A549 (cell line): ENCODE measurements at regions not wholly inside any gene's neighbourhood (a gene's known extent, or its start where the extent isn't known, plus 50 kb on each side); places are given as distances from the start of the nearest gene placed in this dataset.
A peak's percentile ranks its signal among the peaks of the same experiment; 100 is the strongest.

ENCODE experiments used
- ATAC-seq, 2 experiments: fragments of 200-7000 bp in 1 of 2; fragments of >200 bp in 1 of 2; cut with Nextera tagmentation in 1 of 2; cut with Tn5 transposase in 1 of 2; 3 replicates each; pipeline versions ENCODE4 v1.8.0 to v1.9.1; 2018 to 2020; ENCODE audit warnings: mild to moderate bottlenecking in 1 of 2, moderate library complexity in 1 of 2
- CTCF ChIA-PET: fragments of 300-600 bp; sonication (Branson Sonifier 250); formaldehyde crosslinking; extraction: SDS; loops from one replicate; lab custom pipeline; 2021; ENCODE audit warnings: antibody characterized with exemption, inconsistent platforms; lab: Yijun Ruan, JAX
- POLR2A ChIA-PET: fragments of 350-600 bp; formaldehyde crosslinking; extraction: SDS; loops from one replicate; lab custom pipeline; 2021; ENCODE audit warnings: antibody characterized with exemption, inconsistent platforms; lab: Yijun Ruan, JAX
- DNase-seq, 2 experiments: peaks; one replicate each; pipeline versions ENCODE4 v3.0.0 to v3.0.0-alpha.2; 2011 to 2016; ENCODE audit warnings: low read depth in 1 of 2, low spot score in 1 of 2
- FAIRE-seq: peaks from 2 replicates; lab custom pipeline; 2011; peaks lifted over from hg19 to GRCh38; lab: Jason Lieb, UNC
- H3K27ac ChIP-seq, 2 experiments: fragments of >200 bp; sonication (Bioruptor Twin); formaldehyde crosslinking; 3 replicates each; pipeline ENCODE4 v1.5.1; 2016 to 2017
- H3K4me1 ChIP-seq: fragments of >200 bp; sonication (Bioruptor Twin); formaldehyde crosslinking; 3 replicates; pipeline ENCODE4 v1.6.1; 2016
- H3K4me2 ChIP-seq: fragments of >200 bp; sonication (Bioruptor Twin); formaldehyde crosslinking; 3 replicates; pipeline ENCODE4 v1.6.1; 2016
- H3K4me3 ChIP-seq: fragments of >200 bp; sonication (Bioruptor Twin); formaldehyde crosslinking; 3 replicates; pipeline ENCODE4 v1.5.1; 2016
- H3K9me3 ChIP-seq: fragments of >200 bp; sonication (Bioruptor Twin); formaldehyde crosslinking; 3 replicates; pipeline ENCODE4 v1.6.1; 2016
- CBX2 ChIP-seq: fragments of 200-600 bp; sonication (generic); IDR thresholded peaks from 2 replicates; pipeline ENCODE4 v1.6.1; 2016; ENCODE audit warnings: low read depth, mild to moderate bottlenecking, borderline replicate concordance
- CBX8 ChIP-seq: fragments of 200-600 bp; sonication (generic); IDR thresholded peaks from 2 replicates; pipeline ENCODE4 v1.6.1; 2016
- ESRRA ChIP-seq: fragments of 150-350 bp; IDR thresholded peaks from 2 replicates; pipeline ENCODE4 v1.6.1; 2014; ENCODE audit warnings: mild to moderate bottlenecking, low read length, borderline replicate concordance
- FOSL2 ChIP-seq, 2 experiments: fragments of 450-650 bp in 1 of 2; fragments of >200 bp in 1 of 2; sonication (Bioruptor Twin) in 1 of 2; formaldehyde crosslinking; IDR thresholded peaks; 2 replicates each; pipeline versions ENCODE4 v1.5.0 to v1.6.1; 2016 to 2020; ENCODE audit warnings: mild to moderate bottlenecking in 1 of 2, moderate library complexity in 1 of 2
- GATA3 ChIP-seq: IDR thresholded peaks from 2 replicates; pipeline ENCODE4 v1.6.1; 2012; ENCODE audit warnings: borderline replicate concordance
- HDAC2 ChIP-seq: fragments of 200-600 bp; sonication (generic); IDR thresholded peaks from 2 replicates; pipeline ENCODE4 v1.6.1; 2016
- HEYL ChIP-seq: fragments of 250-450 bp; sonication (Bioruptor Pico); IDR thresholded peaks from 2 replicates; pipeline ENCODE4 v1.8.0; 2021; ENCODE audit warnings: mild to moderate bottlenecking, moderate library complexity
- HOXA7 ChIP-seq: fragments of 250-450 bp; sonication (Bioruptor Pico); IDR thresholded peaks from 2 replicates; pipeline ENCODE4 v1.5.0; 2020; ENCODE audit warnings: mild to moderate bottlenecking, moderate library complexity
- HOXB5 ChIP-seq: fragments of 250-450 bp; sonication (Bioruptor Pico); IDR thresholded peaks from 2 replicates; pipeline ENCODE4 v1.5.0; 2020; ENCODE audit warnings: mild to moderate bottlenecking, moderate library complexity
- JUN ChIP-seq, 2 experiments: fragments of >200 bp; sonication (Bioruptor Twin); formaldehyde crosslinking; IDR thresholded peaks; 2 replicates in 1 of 2; 3 replicates in 1 of 2; pipeline ENCODE4 v1.6.1; 2016 to 2017
- JUNB ChIP-seq: fragments of >200 bp; sonication (Bioruptor Twin); formaldehyde crosslinking; IDR thresholded peaks from 2 replicates; pipeline ENCODE4 v1.6.1; 2016
- KDM5A ChIP-seq: fragments of 200-600 bp; sonication (generic); IDR thresholded peaks from 2 replicates; pipeline ENCODE4 v1.6.1; 2016; ENCODE audit warnings: antibody characterized with exemption, mild to moderate bottlenecking
- MAFK ChIP-seq: fragments of 450-650 bp; IDR thresholded peaks from 2 replicates; pipeline ENCODE4 v1.6.1; 2014; ENCODE audit not compliant: partially characterized antibody
- MYC ChIP-seq: IDR thresholded peaks from 2 replicates; pipeline ENCODE4 v1.6.1; 2012; ENCODE audit warnings: mild to moderate bottlenecking, inconsistent platforms, low read length, improper control_type of control experiment, borderline replicate concordance
- NPAS2 ChIP-seq: fragments of 250-450 bp; sonication (Bioruptor Pico); IDR thresholded peaks from 2 replicates; pipeline ENCODE4 v1.8.0; 2022; ENCODE audit warnings: mild to moderate bottlenecking, moderate library complexity, borderline replicate concordance
- POLR2A ChIP-seq: IDR thresholded peaks from 2 replicates; pipeline ENCODE4 v1.6.1; 2012; ENCODE audit warnings: mild to moderate bottlenecking, low read length
- POLR2AphosphoS2 ChIP-seq: conservative IDR thresholded peaks from 2 replicates; pipeline ENCODE4 v1.6.1; 2012; ENCODE audit warnings: low read length, improper control_type of control experiment, inconsistent platforms
- RAD21 ChIP-seq, 2 experiments: fragments of >200 bp in 1 of 2; sonication (Bioruptor Twin) in 1 of 2; formaldehyde crosslinking in 1 of 2; IDR thresholded peaks in 1 of 2; conservative IDR thresholded peaks in 1 of 2; 2 replicates in 1 of 2; 3 replicates in 1 of 2; pipeline ENCODE4 v1.6.1; 2012 to 2018; ENCODE audit warnings: inconsistent platforms in 1 of 2
- RARB ChIP-seq: fragments of 250-450 bp; sonication (Bioruptor Pico); IDR thresholded peaks from 2 replicates; pipeline ENCODE4 v1.8.0; 2021; ENCODE audit warnings: mild to moderate bottlenecking, moderate library complexity
- RNF2 ChIP-seq: fragments of 200-600 bp; sonication (generic); IDR thresholded peaks from 2 replicates; pipeline ENCODE4 v1.6.1; 2016; ENCODE audit warnings: low read depth, mild to moderate bottlenecking, antibody characterized with exemption, moderate library complexity, borderline replicate concordance
- TFCP2L1 ChIP-seq: fragments of 250-450 bp; sonication (Bioruptor Pico); IDR thresholded peaks from 2 replicates; pipeline ENCODE4 v1.5.0; 2021; ENCODE audit warnings: mild to moderate bottlenecking
- TP53 ChIP-seq: fragments of 250-450 bp; sonication (Bioruptor Pico); IDR thresholded peaks from 2 replicates; pipeline ENCODE4 v1.5.0; 2021; ENCODE audit warnings: mild to moderate bottlenecking, moderate library complexity
- ZC3H11A ChIP-seq: fragments of 450-650 bp; IDR thresholded peaks from 2 replicates; pipeline ENCODE4 v1.6.1; 2014; ENCODE audit warnings: antibody characterized with exemption, mild to moderate bottlenecking
- ZFP36 ChIP-seq: fragments of 450-650 bp; IDR thresholded peaks from 2 replicates; pipeline ENCODE4 v1.6.1; 2014; ENCODE audit warnings: borderline replicate concordance; ENCODE audit not compliant: partially characterized antibody
- ZNF302 ChIP-seq: fragments of 250-450 bp; sonication (Bioruptor Pico); IDR thresholded peaks from 2 replicates; pipeline ENCODE4 v1.9.0; 2021; ENCODE audit warnings: inconsistent platforms, mild to moderate bottlenecking, moderate library complexity
- WGBS: methylation state at CpG from one replicate; pipeline ENCODE4 v1.1.6; 2017; ENCODE audit errors: missing lambda C conversion rate; 5-methylcytosine and 5-hydroxymethylcytosine counted together
- TF ChIP-seq, protein P1 (sequence below): fragments of >200 bp; sonication (Bioruptor Twin); formaldehyde crosslinking; IDR thresholded peaks from 3 replicates; pipeline ENCODE4 v1.5.1; 2016
- TF ChIP-seq, protein P2 (sequence below): fragments of 250-450 bp; sonication (Bioruptor Pico); IDR thresholded peaks from 2 replicates; pipeline ENCODE4 v1.5.0; 2021; ENCODE audit warnings: mild to moderate bottlenecking, moderate library complexity, borderline replicate concordance
- TF ChIP-seq, protein P3 (sequence below): IDR thresholded peaks from 2 replicates; pipeline ENCODE4 v1.6.1; 2012
- TF ChIP-seq, protein P4 (sequence below): fragments of >200 bp; sonication (Bioruptor Twin); formaldehyde crosslinking; IDR thresholded peaks from 3 replicates; pipeline ENCODE4 v1.6.1; 2016
- TF ChIP-seq, protein P5 (sequence below): IDR thresholded peaks from 2 replicates; pipeline ENCODE4 v1.6.1; 2012; ENCODE audit warnings: low read depth, borderline replicate concordance

DNA sequence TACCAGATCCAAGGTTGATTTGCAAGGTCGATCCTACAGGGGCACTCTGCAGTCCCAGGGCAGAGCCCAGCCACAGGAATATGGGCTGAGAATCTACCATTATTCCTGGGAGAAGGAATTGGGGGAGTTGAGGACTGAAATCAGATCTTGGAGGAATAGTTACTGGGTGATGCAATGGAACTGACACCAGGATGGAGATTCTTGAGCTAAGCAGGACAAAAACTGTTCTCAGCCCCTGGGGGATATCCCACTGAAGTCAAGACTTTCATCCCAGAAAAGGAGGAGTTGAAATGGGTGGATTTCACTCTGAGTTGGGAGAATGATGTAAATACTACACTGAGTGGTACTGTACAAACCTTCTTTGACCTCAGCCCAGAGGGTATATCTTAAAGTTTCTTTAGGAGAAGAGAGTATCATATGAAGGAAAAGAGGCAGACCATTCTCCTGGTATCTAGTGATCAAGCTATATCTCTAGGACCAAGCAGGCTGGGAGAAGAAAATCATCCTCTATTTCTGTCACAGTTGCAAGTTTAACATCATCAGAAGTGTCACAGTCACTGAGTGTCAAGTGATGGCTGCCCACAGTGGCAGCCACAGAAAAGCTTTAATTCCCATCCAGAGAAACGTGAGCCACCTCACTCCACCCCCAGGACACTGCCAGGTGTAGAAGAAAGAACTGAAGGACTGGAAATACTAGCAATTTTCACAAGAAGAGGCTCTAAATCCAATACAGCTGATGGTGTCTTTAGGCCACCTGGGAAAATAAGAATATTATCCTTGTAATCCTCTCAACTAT, 181.9 kb downstream of the NUAK1 start:
- CTCF ChIA-PET = interaction anchor here (1.0 to 1.8 kb wide), 2 partner anchors 9 to 21 kb away, joined by 3 to 5 read pairs; no protein-coding TSS in a partner anchor
- DNase-seq (no peak), FAIRE-seq (no peak), ATAC-seq (no peak)
- TF ChIP-seq TP53 (CRISPR knock-in tag) = no peak
- TF ChIP-seq POLR2A = no peak
- no peak for TF ChIP-seq ZFP36
- TF ChIP-seq ZC3H11A = no peak
- TF ChIP-seq ZNF302 = no peak
- no peak for TF ChIP-seq ESRRA
- TF ChIP-seq TFCP2L1 (CRISPR knock-in tag) = no peak
- no peak for TF ChIP-seq HOXA7 (CRISPR knock-in tag)
- TF ChIP-seq POLR2AphosphoS2 = no peak
- no peak for TF ChIP-seq NPAS2 (CRISPR knock-in tag)
- TF ChIP-seq RNF2 = no peak
- no peak for TF ChIP-seq HEYL
- no peak for TF ChIP-seq CBX8
- TF ChIP-seq JUNB = no peak
- TF ChIP-seq HOXB5 (CRISPR knock-in tag) = no peak
- no peak for TF ChIP-seq HDAC2
- TF ChIP-seq, protein P1, sequence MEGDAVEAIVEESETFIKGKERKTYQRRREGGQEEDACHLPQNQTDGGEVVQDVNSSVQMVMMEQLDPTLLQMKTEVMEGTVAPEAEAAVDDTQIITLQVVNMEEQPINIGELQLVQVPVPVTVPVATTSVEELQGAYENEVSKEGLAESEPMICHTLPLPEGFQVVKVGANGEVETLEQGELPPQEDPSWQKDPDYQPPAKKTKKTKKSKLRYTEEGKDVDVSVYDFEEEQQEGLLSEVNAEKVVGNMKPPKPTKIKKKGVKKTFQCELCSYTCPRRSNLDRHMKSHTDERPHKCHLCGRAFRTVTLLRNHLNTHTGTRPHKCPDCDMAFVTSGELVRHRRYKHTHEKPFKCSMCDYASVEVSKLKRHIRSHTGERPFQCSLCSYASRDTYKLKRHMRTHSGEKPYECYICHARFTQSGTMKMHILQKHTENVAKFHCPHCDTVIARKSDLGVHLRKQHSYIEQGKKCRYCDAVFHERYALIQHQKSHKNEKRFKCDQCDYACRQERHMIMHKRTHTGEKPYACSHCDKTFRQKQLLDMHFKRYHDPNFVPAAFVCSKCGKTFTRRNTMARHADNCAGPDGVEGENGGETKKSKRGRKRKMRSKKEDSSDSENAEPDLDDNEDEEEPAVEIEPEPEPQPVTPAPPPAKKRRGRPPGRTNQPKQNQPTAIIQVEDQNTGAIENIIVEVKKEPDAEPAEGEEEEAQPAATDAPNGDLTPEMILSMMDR = no peak
- no peak for TF ChIP-seq FOSL2 (IDR thresholded peaks at IDR 0.05)
- TF ChIP-seq FOSL2 (CRISPR knock-in tag; IDR thresholded peaks at IDR 0.05) = no peak
- Histone ChIP-seq H3K4me1 (peaks cover 25% of the 10 kb centered on the region), H3K27ac (0 out of 6 replicates have a peak overlapping the region, but pooled peaks of 1 of the 2 experiments have one; percentile 17), H3K4me3 (no peak overlapping the region), H3K9me3 (no peaks in the 10 kb centered on the region), H3K4me2 (no peak overlapping the region)
- 33% methylated on average over 2 of the region's 2 CpGs for WGBS
- POLR2A ChIA-PET = no interaction called here

DNA sequence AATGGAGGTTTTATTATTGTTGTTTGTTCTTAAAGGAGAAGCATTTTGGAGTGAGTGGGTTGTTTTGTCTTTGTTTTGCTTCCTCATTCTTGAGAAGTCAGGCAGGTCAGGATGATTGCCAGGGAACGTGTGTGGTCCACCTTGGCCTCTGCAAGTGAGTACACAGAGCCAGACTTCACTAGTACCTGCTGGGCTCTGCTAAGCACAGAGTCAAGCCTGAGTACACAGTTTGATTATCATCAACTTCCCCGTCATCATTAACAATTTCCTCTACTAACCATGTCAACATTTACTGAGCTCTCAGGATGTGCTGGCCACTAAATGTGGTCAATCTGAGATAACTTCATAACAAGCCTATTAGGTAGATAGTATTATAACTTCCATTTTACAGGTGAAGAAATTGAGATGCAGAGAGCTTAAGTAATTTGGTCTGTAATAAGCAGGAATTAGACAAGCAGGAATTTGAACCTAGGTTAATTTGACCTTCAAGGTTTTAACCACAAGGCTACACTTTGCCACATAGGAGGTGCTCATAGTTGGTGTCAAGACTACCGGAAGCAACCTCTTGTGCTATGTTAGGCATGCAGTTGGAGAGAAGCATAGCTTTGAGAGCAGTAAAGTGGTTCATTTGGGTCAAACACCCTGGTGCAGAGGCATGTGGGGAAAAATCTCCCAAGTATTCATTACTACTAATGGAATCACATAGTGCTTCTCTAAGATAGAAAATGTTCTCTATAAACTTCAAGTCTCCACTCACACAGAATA, 178.3 kb downstream of the NUAK1 start:
- no peak overlapping the region for H3K4me3 ChIP-seq
- peak in 1 of 2 experiments; percentile 89 for DNase-seq
- H3K4me1 ChIP-seq = peaks cover 20% of the 10 kb centered on the region
- no peak for FAIRE-seq
- H3K9me3 ChIP-seq = no peaks in the 10 kb centered on the region
- WGBS = 9% methylated on average over 3 of the region's 3 CpGs
- H3K27ac ChIP-seq = peak overlapping the region; percentile 40 to 70; a peak in 4 of 6 replicates
- ChIA-PET CTCF (interaction anchor here (0.8 to 1.4 kb wide), 2 partner anchors 140 to 176 kb away, joined by 3 read pairs; no protein-coding TSS in a partner anchor), POLR2A (no interaction called here)
- H3K4me2 ChIP-seq = peak overlapping the region; percentile 35
- ATAC-seq = peak; percentile 56 to 92; a peak in 4 of 6 replicates
- TF ChIP-seq MYC (no peak), JUN (IDR thresholded peaks at IDR 0.05) (0 out of 5 replicates have a peak, but pooled peaks of 1 of the 2 experiments have one; percentile 45), GATA3 (peak; percentile 74), ZC3H11A (no peak), CBX2 (no peak), MAFK (no peak), KDM5A (no peak), ESRRA (no peak), RAD21 (conservative IDR thresholded peaks at IDR 0.05 in 1 of 2, IDR thresholded peaks at IDR 0.05 in 1 of 2) (peak in 1 of 2 experiments; percentile 37; a peak in 1 of 5 replicates), HOXB5 (CRISPR knock-in tag) (no peak), RARB (CRISPR knock-in tag) (no peak), POLR2AphosphoS2 (no peak)
- TF ChIP-seq, protein P2, sequence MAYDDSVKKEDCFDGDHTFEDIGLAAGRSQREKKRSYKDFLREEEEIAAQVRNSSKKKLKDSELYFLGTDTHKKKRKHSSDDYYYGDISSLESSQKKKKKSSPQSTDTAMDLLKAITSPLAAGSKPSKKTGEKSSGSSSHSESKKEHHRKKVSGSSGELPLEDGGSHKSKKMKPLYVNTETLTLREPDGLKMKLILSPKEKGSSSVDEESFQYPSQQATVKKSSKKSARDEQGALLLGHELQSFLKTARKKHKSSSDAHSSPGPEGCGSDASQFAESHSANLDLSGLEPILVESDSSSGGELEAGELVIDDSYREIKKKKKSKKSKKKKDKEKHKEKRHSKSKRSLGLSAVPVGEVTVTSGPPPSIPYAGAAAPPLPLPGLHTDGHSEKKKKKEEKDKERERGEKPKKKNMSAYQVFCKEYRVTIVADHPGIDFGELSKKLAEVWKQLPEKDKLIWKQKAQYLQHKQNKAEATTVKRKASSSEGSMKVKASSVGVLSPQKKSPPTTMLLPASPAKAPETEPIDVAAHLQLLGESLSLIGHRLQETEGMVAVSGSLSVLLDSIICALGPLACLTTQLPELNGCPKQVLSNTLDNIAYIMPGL (CRISPR knock-in tag) = no peak
- TF ChIP-seq, protein P3, sequence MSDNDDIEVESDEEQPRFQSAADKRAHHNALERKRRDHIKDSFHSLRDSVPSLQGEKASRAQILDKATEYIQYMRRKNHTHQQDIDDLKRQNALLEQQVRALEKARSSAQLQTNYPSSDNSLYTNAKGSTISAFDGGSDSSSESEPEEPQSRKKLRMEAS = no peak; the same call in 1 of the 2 replicates
- TF ChIP-seq, protein P4, sequence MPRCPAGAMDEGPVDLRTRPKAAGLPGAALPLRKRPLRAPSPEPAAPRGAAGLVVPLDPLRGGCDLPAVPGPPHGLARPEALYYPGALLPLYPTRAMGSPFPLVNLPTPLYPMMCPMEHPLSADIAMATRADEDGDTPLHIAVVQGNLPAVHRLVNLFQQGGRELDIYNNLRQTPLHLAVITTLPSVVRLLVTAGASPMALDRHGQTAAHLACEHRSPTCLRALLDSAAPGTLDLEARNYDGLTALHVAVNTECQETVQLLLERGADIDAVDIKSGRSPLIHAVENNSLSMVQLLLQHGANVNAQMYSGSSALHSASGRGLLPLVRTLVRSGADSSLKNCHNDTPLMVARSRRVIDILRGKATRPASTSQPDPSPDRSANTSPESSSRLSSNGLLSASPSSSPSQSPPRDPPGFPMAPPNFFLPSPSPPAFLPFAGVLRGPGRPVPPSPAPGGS = 0 out of 3 replicates have a peak, but pooled peaks have one; percentile 27
- TF ChIP-seq, protein P5, sequence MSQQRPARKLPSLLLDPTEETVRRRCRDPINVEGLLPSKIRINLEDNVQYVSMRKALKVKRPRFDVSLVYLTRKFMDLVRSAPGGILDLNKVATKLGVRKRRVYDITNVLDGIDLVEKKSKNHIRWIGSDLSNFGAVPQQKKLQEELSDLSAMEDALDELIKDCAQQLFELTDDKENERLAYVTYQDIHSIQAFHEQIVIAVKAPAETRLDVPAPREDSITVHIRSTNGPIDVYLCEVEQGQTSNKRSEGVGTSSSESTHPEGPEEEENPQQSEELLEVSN = no peak
